ENCODE measurements at regions not wholly inside any gene's neighbourhood (a gene's known extent, or its start where the extent isn't known, plus 50 kb on each side); places are given as distances from the start of the nearest gene placed in this dataset.

- TF ChIP-seq MAX (IDR thresholded peaks at IDR 0.05) (no peak), EGR1 (IDR thresholded peaks at IDR 0.05; ENCODE audit: low read depth) (no peak), ZBTB33 (IDR thresholded peaks at IDR 0.05; ENCODE audit: extremely low read depth, insufficient replicate concordance, low read length) (no peak), JUND (IDR thresholded peaks at IDR 0.05) (no peak), ZFX (IDR thresholded peaks at IDR 0.05) (no peak)
These were observed 489.9 kb downstream of the SHISA9 start (continued) for GRCh38 chr16:13391337-13391736.

GRCh38 chr16:13392341-13392740 is 490.9 kb downstream of the SHISA9 start:
- ChIA-PET CTCF (no interaction called here), POLR2A (no interaction called here), RAD21 (ENCODE audit: low non-redundant PET in 1 of 2, low total read pairs in 2 of 2, uncharacterized antibody in 2 of 2, unreplicated experiment in 2 of 2) (no interaction called here)
- no peak for DNase-seq (ENCODE audit: low read depth, low spot score)
- Histone ChIP-seq H4K20me1 (ENCODE audit: insufficient read depth) (no peaks in the 10 kb centered on the region), H3K27ac (ENCODE audit: low read depth, low read length) (no peak overlapping the region), H3K79me2 (ENCODE audit: insufficient read depth, low read length) (no peaks in the 10 kb centered on the region), H3K36me3 (ENCODE audit: control insufficient read depth in 1 of 2, insufficient read depth in 2 of 2, low read length in 2 of 2) (no peaks in the 10 kb centered on the region), H3K9ac (ENCODE audit: low read length) (no peak overlapping the region), H3K4me1 (ENCODE audit: control insufficient read depth in 1 of 2, insufficient read depth in 2 of 2, low read length in 2 of 2) (no peaks in the 10 kb centered on the region), H3K9me2 (ENCODE audit: insufficient read depth) (no peaks in the 10 kb centered on the region), H3K9me3 (ENCODE audit: control insufficient read depth in 1 of 2, insufficient read depth in 1 of 2, low read depth in 1 of 2, low read length in 2 of 2) (no peaks in the 10 kb centered on the region), H2AFZ (ENCODE audit: low read depth, low read length, poor library complexity, severe bottlenecking) (no peak overlapping the region), H3K4me2 (ENCODE audit: low read length) (no peak overlapping the region), H3K27me3 (ENCODE audit: insufficient read depth, low read length) (no peaks in the 10 kb centered on the region), H3K4me3 (replicated peaks in 1 of 2; ENCODE audit: low read depth in 1 of 2, low read length in 2 of 2) (no peak overlapping the region)
- ATAC-seq, result no peak
- BruUV-seq (replicated peaks), result no TSS peak
- intact Hi-C loops (cut with micrococcal nuclease), result no loop called here
- TF ChIP-seq EZH2 (IDR thresholded peaks at IDR 0.05), result no peak
- no peak for TF ChIP-seq ZNF274 (IDR thresholded peaks at IDR 0.05; ENCODE audit: low read depth, low read length)
- TF ChIP-seq ZBTB33 (IDR thresholded peaks at IDR 0.05; ENCODE audit: extremely low read depth, insufficient replicate concordance, low read length), result no peak
- TF ChIP-seq ZFX (IDR thresholded peaks at IDR 0.05), result no peak
- no peak for TF ChIP-seq EZH2phosphoT487 (IDR thresholded peaks at IDR 0.05; ENCODE audit: borderline replicate concordance)
- no peak for TF ChIP-seq RAD21 (IDR thresholded peaks at IDR 0.05; ENCODE audit: low read depth)
- no peak for TF ChIP-seq CEBPB (IDR thresholded peaks at IDR 0.05; ENCODE audit: low read depth)
- TF ChIP-seq YY1 (IDR thresholded peaks at IDR 0.05; ENCODE audit: extremely low read depth, insufficient replicate concordance, low read depth, low read length), result no peak
- no peak for TF ChIP-seq TCF7L2 (IDR thresholded peaks at IDR 0.05; ENCODE audit: borderline replicate concordance, extremely low read depth, insufficient read depth, insufficient read length)
- TF ChIP-seq SIN3A (IDR thresholded peaks at IDR 0.05; ENCODE audit: low read depth), result no peak
